ENCODE measurements at regions not wholly inside any gene's neighbourhood (a gene's known extent, or its start where the extent isn't known, plus 50 kb on each side); places are given as distances from the start of the nearest gene placed in this dataset.

DNA sequence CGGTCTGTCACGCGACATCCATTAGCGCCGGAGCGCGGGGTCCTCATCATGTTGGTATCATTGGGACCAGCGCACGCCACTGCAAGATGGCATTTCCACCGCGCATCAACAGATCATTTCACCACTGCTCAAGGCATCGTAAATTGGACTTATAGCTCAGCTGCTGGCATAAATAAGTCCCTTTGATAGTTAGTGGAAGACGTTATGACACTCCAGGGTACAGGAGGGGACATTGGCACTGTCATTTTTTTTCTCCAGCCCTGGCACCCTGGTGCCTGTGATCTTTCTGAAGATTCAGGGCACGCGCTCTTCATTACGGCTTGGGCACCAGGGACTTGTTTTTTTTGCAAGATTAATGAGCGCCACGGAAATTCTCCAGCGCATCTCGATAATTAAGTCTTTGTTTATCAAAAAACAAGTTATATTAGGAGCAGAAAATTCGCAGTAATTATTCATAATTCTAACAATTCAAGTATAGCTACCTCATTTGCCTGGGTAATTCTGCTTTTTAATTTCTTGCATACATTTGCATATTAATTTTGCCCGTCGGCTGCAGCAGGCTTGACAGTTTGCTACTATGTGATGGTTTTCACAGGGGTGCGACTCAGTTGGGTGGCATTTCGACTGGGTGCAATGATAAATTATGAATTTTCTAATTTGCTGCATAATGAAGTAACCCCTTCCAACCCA is 167.7 kb downstream of the VRK1 start:
- Histone ChIP-seq H3K4ac (ENCODE audit: low read depth, low read length) (no peak overlapping the region), H4K5ac (ENCODE audit: low read depth, low read length) (no peak overlapping the region), H4K91ac (ENCODE audit: insufficient read depth, low read depth, low read length) (no peak overlapping the region), H3K27ac (ENCODE audit: insufficient read depth, low read length) (no peak overlapping the region), H3K4me1 (ENCODE audit: control insufficient read depth, insufficient read depth, low read length) (no peaks in the 10 kb centered on the region), H3K4me2 (ENCODE audit: low read depth, low read length) (no peak overlapping the region), H2BK15ac (ENCODE audit: low read depth, low read length) (no peak overlapping the region), H3K9me1 (ENCODE audit: insufficient read depth, low read length) (no peaks in the 10 kb centered on the region), H2AFZ (replicated peaks; ENCODE audit: low read length, poor library complexity) (no peak overlapping the region), H3K9ac (ENCODE audit: low read depth, low read length) (no peak overlapping the region), H2BK20ac (ENCODE audit: low read depth, low read length) (no peak overlapping the region), H3K23ac (ENCODE audit: low read depth, low read length) (no peak overlapping the region), H3K36me3 (ENCODE audit: control insufficient read depth, insufficient read depth, low read length) (no peaks in the 10 kb centered on the region), H3K14ac (replicated peaks; ENCODE audit: low read depth, low read length) (no peak overlapping the region), H4K8ac (ENCODE audit: low read depth in 2 of 2, low read length in 2 of 2) (no peak overlapping the region), H3K56ac (ENCODE audit: extremely low read depth, insufficient read depth, low read length) (no peak overlapping the region), H2AK5ac (ENCODE audit: low read depth, low read length) (no peak overlapping the region), H2AK9ac (replicated peaks; ENCODE audit: low read depth, low read length, poor library complexity) (no peak overlapping the region), H4K20me1 (ENCODE audit: insufficient read depth, low read length) (no peaks in the 10 kb centered on the region), H3K18ac (ENCODE audit: low read depth, low read length) (no peak overlapping the region), H2BK5ac (ENCODE audit: low read depth, low read length, poor library complexity, severe bottlenecking) (no peak overlapping the region), H3K79me1 (ENCODE audit: low read depth in 1 of 2, low read length in 2 of 2) (no peaks in the 10 kb centered on the region), H3K4me3 (ENCODE audit: insufficient read depth, low read depth, low read length) (no peak overlapping the region), H3K9me3 (ENCODE audit: control insufficient read depth, insufficient read depth, low read length) (peaks cover 21% of the 10 kb centered on the region), H3K27me3 (ENCODE audit: control insufficient read depth, insufficient read depth, low read length) (no peaks in the 10 kb centered on the region), H2BK120ac (ENCODE audit: low read depth, low read length) (no peak overlapping the region)
- TF ChIP-seq FOS (IDR thresholded peaks at IDR 0.05; ENCODE audit: low read depth, low read length) = no peak
- TF ChIP-seq POLR2A (IDR thresholded peaks at IDR 0.05; ENCODE audit: low read depth, low read length) = no peak
- TF ChIP-seq, protein P1, sequence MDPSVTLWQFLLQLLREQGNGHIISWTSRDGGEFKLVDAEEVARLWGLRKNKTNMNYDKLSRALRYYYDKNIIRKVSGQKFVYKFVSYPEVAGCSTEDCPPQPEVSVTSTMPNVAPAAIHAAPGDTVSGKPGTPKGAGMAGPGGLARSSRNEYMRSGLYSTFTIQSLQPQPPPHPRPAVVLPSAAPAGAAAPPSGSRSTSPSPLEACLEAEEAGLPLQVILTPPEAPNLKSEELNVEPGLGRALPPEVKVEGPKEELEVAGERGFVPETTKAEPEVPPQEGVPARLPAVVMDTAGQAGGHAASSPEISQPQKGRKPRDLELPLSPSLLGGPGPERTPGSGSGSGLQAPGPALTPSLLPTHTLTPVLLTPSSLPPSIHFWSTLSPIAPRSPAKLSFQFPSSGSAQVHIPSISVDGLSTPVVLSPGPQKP (IDR thresholded peaks at IDR 0.05; ENCODE audit: borderline replicate concordance, low read depth, low read length) = no peak
- TF ChIP-seq, protein P2, sequence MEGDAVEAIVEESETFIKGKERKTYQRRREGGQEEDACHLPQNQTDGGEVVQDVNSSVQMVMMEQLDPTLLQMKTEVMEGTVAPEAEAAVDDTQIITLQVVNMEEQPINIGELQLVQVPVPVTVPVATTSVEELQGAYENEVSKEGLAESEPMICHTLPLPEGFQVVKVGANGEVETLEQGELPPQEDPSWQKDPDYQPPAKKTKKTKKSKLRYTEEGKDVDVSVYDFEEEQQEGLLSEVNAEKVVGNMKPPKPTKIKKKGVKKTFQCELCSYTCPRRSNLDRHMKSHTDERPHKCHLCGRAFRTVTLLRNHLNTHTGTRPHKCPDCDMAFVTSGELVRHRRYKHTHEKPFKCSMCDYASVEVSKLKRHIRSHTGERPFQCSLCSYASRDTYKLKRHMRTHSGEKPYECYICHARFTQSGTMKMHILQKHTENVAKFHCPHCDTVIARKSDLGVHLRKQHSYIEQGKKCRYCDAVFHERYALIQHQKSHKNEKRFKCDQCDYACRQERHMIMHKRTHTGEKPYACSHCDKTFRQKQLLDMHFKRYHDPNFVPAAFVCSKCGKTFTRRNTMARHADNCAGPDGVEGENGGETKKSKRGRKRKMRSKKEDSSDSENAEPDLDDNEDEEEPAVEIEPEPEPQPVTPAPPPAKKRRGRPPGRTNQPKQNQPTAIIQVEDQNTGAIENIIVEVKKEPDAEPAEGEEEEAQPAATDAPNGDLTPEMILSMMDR (conservative IDR thresholded peaks at IDR 0.05; ENCODE audit: low read depth, low read length) = no peak
- no peak for TF ChIP-seq CEBPB (IDR thresholded peaks at IDR 0.05; ENCODE audit: low read depth, low read length)
- no peak for TF ChIP-seq BHLHE40 (IDR thresholded peaks at IDR 0.05; ENCODE audit: low read depth, low read length)
- TF ChIP-seq RFX5 (IDR thresholded peaks at IDR 0.05; ENCODE audit: low read depth, low read length) = no peak
- no peak for TF ChIP-seq RAD21 (IDR thresholded peaks at IDR 0.05; ENCODE audit: low read length)
- TF ChIP-seq, protein P3, sequence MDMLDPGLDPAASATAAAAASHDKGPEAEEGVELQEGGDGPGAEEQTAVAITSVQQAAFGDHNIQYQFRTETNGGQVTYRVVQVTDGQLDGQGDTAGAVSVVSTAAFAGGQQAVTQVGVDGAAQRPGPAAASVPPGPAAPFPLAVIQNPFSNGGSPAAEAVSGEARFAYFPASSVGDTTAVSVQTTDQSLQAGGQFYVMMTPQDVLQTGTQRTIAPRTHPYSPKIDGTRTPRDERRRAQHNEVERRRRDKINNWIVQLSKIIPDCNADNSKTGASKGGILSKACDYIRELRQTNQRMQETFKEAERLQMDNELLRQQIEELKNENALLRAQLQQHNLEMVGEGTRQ (IDR thresholded peaks at IDR 0.05; ENCODE audit: low read depth, low read length) = no peak
- no peak for TF ChIP-seq MXI1 (IDR thresholded peaks at IDR 0.05; ENCODE audit: borderline replicate concordance, low read depth, low read length)
- TF ChIP-seq CHD1 (IDR thresholded peaks at IDR 0.05; ENCODE audit: low read depth, low read length) = no peak
- TF ChIP-seq SMC3 (IDR thresholded peaks at IDR 0.05; ENCODE audit: low read depth, low read length) = no peak
- TF ChIP-seq RCOR1 (IDR thresholded peaks at IDR 0.05; ENCODE audit: insufficient replicate concordance, low read length) = no peak
- in situ Hi-C loops (cut with MboI; ENCODE audit: low sequenced_read_pairs) (no loop called here), dilution Hi-C loops (cut with HindIII; ENCODE audit: low sequenced_read_pairs, unreplicated experiment) (no loop called here), intact Hi-C loops (cut with micrococcal nuclease) (no loop called here)
- CTCF ChIA-PET = no interaction called here
- BruUV-seq (replicated peaks) = no TSS peak
- 97% methylated on average over 7 of the region's 25 CpGs; no CpG with 5 or more reads in 1 of the 2 experiments for WGBS, 2 experiments (ENCODE audit: extremely low coverage in 2 of 2, insufficient read length in 1 of 2)
- ATAC-seq (ENCODE audit: low read depth) (no peak), DNase-seq (no peak)
- POLR2A ChIA-PET (ENCODE audit: unreplicated experiment) = no interaction called here

All from IMR-90 (cell line).